ENCODE measurements at regions not wholly inside any gene's neighbourhood (a gene's known extent, or its start where the extent isn't known, plus 50 kb on each side); places are given as distances from the start of the nearest gene placed in this dataset.
"Not testable (repeated sequence)": the region's sequence is repeated elsewhere in the genome, so short reads cannot be mapped to it uniquely, and the experiment has no call there.

DNA sequence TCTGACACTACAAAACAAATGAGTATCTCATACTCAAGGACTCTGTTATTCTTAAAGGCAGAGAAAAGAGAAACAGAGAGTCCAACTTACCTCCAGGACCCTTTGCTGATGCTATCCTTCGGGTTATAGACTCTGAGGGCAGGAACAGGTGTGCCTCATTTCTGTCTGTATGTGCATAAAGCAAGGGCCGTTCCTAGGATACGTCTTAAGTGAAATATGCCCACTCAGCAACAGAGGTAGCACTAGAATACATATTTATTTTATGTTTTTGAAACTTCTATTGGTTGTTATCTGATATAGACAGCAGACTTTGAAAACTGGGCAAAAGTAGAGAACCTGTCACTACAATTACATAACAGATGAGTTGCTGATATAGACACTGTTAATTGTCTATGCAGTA is 89.3 kb upstream of the CPNE4 start:
- TF ChIP-seq, protein P1, sequence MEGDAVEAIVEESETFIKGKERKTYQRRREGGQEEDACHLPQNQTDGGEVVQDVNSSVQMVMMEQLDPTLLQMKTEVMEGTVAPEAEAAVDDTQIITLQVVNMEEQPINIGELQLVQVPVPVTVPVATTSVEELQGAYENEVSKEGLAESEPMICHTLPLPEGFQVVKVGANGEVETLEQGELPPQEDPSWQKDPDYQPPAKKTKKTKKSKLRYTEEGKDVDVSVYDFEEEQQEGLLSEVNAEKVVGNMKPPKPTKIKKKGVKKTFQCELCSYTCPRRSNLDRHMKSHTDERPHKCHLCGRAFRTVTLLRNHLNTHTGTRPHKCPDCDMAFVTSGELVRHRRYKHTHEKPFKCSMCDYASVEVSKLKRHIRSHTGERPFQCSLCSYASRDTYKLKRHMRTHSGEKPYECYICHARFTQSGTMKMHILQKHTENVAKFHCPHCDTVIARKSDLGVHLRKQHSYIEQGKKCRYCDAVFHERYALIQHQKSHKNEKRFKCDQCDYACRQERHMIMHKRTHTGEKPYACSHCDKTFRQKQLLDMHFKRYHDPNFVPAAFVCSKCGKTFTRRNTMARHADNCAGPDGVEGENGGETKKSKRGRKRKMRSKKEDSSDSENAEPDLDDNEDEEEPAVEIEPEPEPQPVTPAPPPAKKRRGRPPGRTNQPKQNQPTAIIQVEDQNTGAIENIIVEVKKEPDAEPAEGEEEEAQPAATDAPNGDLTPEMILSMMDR (IDR thresholded peaks at IDR 0.05; ENCODE audit: low read depth, low read length): no peak
- no peak overlapping the region for H3K4me3 ChIP-seq (ENCODE audit: low read depth, low read length)

DNA sequence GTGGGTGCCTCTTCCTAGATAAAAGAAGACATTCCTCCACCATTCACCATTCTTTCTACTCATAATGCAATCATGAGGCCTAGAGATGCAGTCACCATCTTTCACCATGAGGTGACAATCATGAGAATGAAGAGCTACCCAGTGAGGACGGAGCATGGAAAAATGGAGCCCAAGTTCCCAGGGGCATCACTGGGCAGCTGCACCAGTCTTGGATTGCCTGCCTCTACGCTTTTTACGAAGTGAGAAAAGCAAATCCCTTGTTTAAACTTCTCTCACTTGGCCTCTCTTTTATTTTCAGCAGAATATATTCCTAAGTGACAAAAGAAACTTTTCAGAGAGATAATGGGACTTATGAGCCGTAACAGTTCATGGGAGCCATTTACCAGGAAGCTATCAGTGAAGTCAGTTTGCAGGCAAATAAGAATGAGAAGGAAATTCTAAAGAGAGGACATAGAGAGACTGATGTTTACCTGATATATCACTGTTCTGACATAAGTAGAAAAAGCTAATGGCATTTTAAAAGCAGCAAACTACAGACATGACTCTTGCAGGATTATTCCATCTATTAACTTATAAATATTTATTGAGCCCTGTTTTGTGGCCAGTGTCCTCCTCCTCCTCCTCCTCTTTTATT is 90.0 kb upstream of the CPNE4 start:
- H3K4me3 ChIP-seq (ENCODE audit: low read depth, low read length): no peak overlapping the region
- TF ChIP-seq, protein P1 (IDR thresholded peaks at IDR 0.05; ENCODE audit: low read depth, low read length): no peak

DNA sequence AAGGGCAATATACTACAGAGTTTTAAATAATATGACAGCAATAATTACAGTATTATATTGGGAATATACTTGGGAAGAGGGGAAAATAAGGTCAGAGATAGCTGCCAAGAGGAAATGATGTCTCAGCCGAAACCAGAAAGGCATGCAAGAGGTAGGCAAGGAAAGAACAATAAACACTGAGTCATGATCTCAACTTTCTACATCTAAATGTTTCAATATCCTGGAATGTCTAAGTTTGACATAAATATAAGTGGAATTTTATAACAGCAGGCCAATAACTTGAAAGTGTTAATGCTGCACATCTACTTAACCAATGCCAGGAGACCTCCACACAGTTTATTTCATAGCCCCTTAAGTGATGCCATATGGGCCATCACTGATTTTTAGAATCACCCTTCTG is 99.8 kb upstream of the CPNE4 start:
- peak overlapping the region; percentile 25 for H3K4me3 ChIP-seq (ENCODE audit: low read depth, low read length)
- TF ChIP-seq, protein P1 (IDR thresholded peaks at IDR 0.05; ENCODE audit: low read depth, low read length): no peak

DNA sequence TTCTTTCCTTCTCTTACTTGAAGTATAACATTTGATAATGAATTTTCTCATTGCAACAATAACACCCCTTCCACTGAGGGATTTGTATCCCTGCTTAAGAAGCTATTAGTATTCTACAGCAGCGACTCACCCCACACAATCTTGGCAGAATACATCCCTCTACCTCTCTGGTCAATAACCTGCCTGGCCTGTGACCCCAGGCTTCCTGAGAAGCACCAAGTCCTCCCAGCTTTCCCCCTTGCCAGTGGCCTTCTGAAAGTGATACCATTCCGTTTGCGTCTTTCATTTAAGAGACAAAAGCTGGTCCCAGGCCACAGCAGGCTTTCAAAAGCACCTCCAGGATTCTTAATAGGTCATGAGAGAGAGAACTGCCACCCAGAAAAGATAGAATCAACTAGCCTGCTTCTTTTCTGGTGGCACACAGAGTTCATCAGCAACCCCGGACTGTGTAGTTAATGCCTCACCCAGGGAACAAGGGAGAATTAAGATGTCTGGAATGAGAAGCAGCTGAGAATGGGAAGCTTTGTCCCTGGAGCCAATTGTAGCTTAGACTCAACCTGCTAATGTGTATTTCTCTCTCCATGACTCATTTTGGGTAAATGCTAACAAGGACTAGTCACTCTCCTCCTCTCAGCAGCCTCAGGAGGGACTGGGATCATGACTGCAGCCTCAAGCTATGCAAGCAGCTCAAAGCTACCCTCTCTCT is 101.0 kb upstream of the CPNE4 start:
- H3K4me3 ChIP-seq (ENCODE audit: low read depth, low read length): peak overlapping the region; percentile 54
- TF ChIP-seq, protein P1 (IDR thresholded peaks at IDR 0.05; ENCODE audit: low read depth, low read length): no peak

DNA sequence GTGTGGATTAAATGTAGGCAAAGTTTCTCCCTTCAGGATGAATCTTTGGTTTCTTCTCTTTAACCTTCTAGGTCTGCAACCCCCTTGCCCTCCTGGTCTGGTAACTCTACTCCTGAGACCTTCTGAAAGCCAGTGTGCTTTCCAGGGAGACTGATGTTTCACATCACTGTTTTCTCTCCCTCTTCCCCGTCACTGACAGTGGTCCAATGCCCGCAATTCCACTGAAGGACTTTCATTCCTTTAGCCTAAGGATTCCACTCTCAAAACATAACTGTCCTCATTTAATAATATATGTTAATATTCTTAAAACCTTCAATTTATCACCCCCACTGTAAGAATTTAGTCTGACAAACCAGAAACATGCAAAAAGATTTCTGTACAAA is 101.5 kb upstream of the CPNE4 start:
- H3K4me3 ChIP-seq (ENCODE audit: low read depth, low read length): peak overlapping the region; percentile 43

DNA sequence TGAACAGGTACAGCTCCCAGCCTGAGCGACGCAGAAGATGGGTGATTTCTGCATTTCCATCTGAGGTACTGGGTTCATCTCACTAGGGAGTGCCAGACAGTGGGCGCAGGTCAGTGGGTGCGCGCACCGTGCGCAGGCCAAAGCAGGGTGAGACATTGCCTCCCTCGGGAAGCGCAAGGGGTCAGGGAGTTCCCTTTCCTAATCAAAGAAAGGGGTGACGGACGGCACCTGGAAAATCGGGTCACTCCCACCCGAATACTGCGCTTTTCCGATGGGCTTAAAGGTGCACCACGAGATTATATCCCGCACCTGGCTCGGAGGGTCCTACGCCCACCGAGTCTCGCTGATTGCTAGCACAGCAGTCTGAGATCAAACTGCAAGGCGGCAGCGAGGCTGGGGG is 102.1 kb upstream of the CPNE4 start:
- H3K4me3 ChIP-seq (ENCODE audit: low read depth, low read length): not testable (repeated sequence)

More for the DNA sequence above, 101.5 kb upstream of the CPNE4 start:
- TF ChIP-seq, protein P1 (IDR thresholded peaks at IDR 0.05; ENCODE audit: low read depth, low read length): no peak

DNA sequence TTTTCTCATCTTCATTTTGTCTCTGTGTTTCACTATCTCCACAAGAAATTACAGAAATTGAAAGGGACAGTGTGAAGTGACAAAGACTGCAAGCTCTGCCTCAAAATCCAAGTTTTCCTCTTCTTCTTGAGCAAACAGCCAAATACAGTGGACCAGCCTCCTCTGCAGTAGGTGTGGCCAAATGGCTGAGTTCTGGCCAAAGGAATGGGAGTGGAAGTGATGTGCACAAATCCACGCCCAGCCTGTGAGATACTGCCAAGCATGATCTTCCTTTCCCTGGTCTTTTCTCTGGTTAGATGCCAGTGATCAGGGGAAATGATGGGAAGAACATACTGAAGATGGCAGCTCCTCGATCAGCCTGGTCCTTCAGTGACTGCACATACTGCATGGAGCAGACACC is 111.0 kb upstream of the CPNE4 start:
- TF ChIP-seq, protein P1 (IDR thresholded peaks at IDR 0.05; ENCODE audit: low read depth, low read length): no peak
- H3K4me3 ChIP-seq (ENCODE audit: low read depth, low read length): no peak overlapping the region
